Subcutaneous abdominal adipose tissue (tissue), 5 donors: ENCODE measurements at regions not wholly inside any gene's neighbourhood (a gene's known extent, or its start where the extent isn't known, plus 50 kb on each side); places are given as distances from the start of the nearest gene placed in this dataset.

Experiments used
- H3K27ac ChIP-seq: one replicate; pipeline ENCODE4 v1.7.0; 2013; ENCODE audit warnings: low read depth, mild to moderate bottlenecking, inconsistent platforms, low read length, moderate library complexity
- H3K27me3 ChIP-seq, 5 donors: one replicate each; pipeline ENCODE4 v1.7.0; 2013; ENCODE audit warnings: low read length in 5 of 5, inconsistent platforms in 1 of 5; ENCODE audit not compliant: control insufficient read depth in 5 of 5, insufficient read depth in 4 of 5
- H3K36me3 ChIP-seq, 5 donors: one replicate each; pipeline ENCODE4 v1.7.0; 2013; ENCODE audit warnings: low read length in 5 of 5; ENCODE audit not compliant: control insufficient read depth in 5 of 5, insufficient read depth in 5 of 5
- H3K4me1 ChIP-seq, 5 donors: one replicate each; pipeline ENCODE4 v1.7.0; 2013; ENCODE audit warnings: low read length in 5 of 5, mild to moderate bottlenecking in 3 of 5, moderate library complexity in 1 of 5; ENCODE audit not compliant: control insufficient read depth in 5 of 5, insufficient read depth in 5 of 5
- H3K4me3 ChIP-seq, 5 donors: one replicate each; pipeline ENCODE4 v1.7.0; 2013; ENCODE audit warnings: low read length in 5 of 5, low read depth in 1 of 5
- H3K9ac ChIP-seq, 5 donors: one replicate each; pipeline ENCODE4 v1.7.0; 2013; ENCODE audit warnings: low read length in 5 of 5, mild to moderate bottlenecking in 4 of 5, moderate library complexity in 3 of 5
- H3K9me3 ChIP-seq, 5 donors: one replicate each; pipeline ENCODE4 v1.7.0; 2013; ENCODE audit warnings: low read length in 5 of 5; ENCODE audit not compliant: control insufficient read depth in 5 of 5
- donor health status: healthy.
- donor health status: healthy.
- donor health status: healthy.
- donor health status: healthy.
- donor health status: healthy.

- Histone ChIP-seq H3K9me3 (no peaks in the 10 kb centered on the region), H3K9ac (no peak overlapping the region), H3K27me3 (no peaks in the 10 kb centered on the region), H3K4me1 (no peaks in the 10 kb centered on the region), H3K4me3 (no peak overlapping the region), H3K36me3 (no peaks in the 10 kb centered on the region), H3K27ac (no peak overlapping the region)
Measured at GRCh38 chr3:145939431-145939830, 221.6 kb downstream of the PLOD2 start.

GRCh38 chr3:145942052-145942451 lies 218.9 kb downstream of the PLOD2 start:
- Histone ChIP-seq H3K36me3 (no peaks in the 10 kb centered on the region), H3K4me3 (no peak overlapping the region), H3K4me1 (no peaks in the 10 kb centered on the region), H3K9ac (no peak overlapping the region), H3K9me3 (no peaks in the 10 kb centered on the region), H3K27ac (no peak overlapping the region), H3K27me3 (no peaks in the 10 kb centered on the region)

- H3K9ac ChIP-seq: no peak overlapping the region
- H3K27ac ChIP-seq: no peak overlapping the region
- no peaks in the 10 kb centered on the region for H3K4me1 ChIP-seq
- H3K4me3 ChIP-seq: no peak overlapping the region
- H3K36me3 ChIP-seq: no peaks in the 10 kb centered on the region
- peaks cover 0 to 2% (median 0%) of the 10 kb centered on the region in 5 donors for H3K9me3 ChIP-seq
- H3K27me3 ChIP-seq: no peaks in the 10 kb centered on the region
Measured at GRCh38 chr3:145943952-145944351, 217.0 kb downstream of the PLOD2 start.

- H3K27me3 ChIP-seq: no peaks in the 10 kb centered on the region
- H3K4me3 ChIP-seq: no peak overlapping the region
- no peak overlapping the region for H3K27ac ChIP-seq
- no peaks in the 10 kb centered on the region for H3K4me1 ChIP-seq
- H3K9ac ChIP-seq: no peak overlapping the region
- no peaks in the 10 kb centered on the region for H3K36me3 ChIP-seq
- H3K9me3 ChIP-seq: peaks cover 0 to 2% (median 0%) of the 10 kb centered on the region in 5 donors
Measured at GRCh38 chr3:145951441-145951840, 209.5 kb downstream of the PLOD2 start.

GRCh38 chr3:145952536-145952935 lies 208.4 kb downstream of the PLOD2 start:
- H3K9me3 ChIP-seq: peaks cover 0 to 2% (median 0%) of the 10 kb centered on the region in 5 donors
- H3K36me3 ChIP-seq: no peaks in the 10 kb centered on the region
- no peak overlapping the region for H3K9ac ChIP-seq
- H3K27me3 ChIP-seq: no peaks in the 10 kb centered on the region
- no peaks in the 10 kb centered on the region for H3K4me1 ChIP-seq
- H3K27ac ChIP-seq: no peak overlapping the region
- no peak overlapping the region for H3K4me3 ChIP-seq

GRCh38 chr3:145953316-145953715 lies 207.7 kb downstream of the PLOD2 start:
- no peak overlapping the region for H3K4me3 ChIP-seq
- no peaks in the 10 kb centered on the region for H3K27me3 ChIP-seq
- no peaks in the 10 kb centered on the region for H3K4me1 ChIP-seq
- no peak overlapping the region for H3K9ac ChIP-seq
- H3K36me3 ChIP-seq: no peaks in the 10 kb centered on the region
- peaks cover 0 to 2% (median 0%) of the 10 kb centered on the region in 5 donors for H3K9me3 ChIP-seq
- no peak overlapping the region for H3K27ac ChIP-seq

- H3K36me3 ChIP-seq: no peaks in the 10 kb centered on the region
- H3K27ac ChIP-seq: no peak overlapping the region
- H3K9ac ChIP-seq: no peak overlapping the region
- H3K27me3 ChIP-seq: no peaks in the 10 kb centered on the region
- H3K9me3 ChIP-seq: no peaks in the 10 kb centered on the region
- no peak overlapping the region for H3K4me3 ChIP-seq
- H3K4me1 ChIP-seq: peaks cover 0 to 4% (median 0%) of the 10 kb centered on the region in 5 donors
Measured at GRCh38 chr3:145959457-145960088, 201.4 kb downstream of the PLOD2 start.

GRCh38 chr3:145963111-145963510 lies 197.9 kb downstream of the PLOD2 start:
- H3K27me3 ChIP-seq: no peaks in the 10 kb centered on the region
- H3K27ac ChIP-seq: no peak overlapping the region
- no peak overlapping the region for H3K4me3 ChIP-seq
- no peaks in the 10 kb centered on the region for H3K36me3 ChIP-seq
- peaks cover 0 to 4% (median 0%) of the 10 kb centered on the region in 5 donors for H3K4me1 ChIP-seq
- H3K9ac ChIP-seq: no peak overlapping the region
- no peaks in the 10 kb centered on the region for H3K9me3 ChIP-seq

- no peak overlapping the region for H3K27ac ChIP-seq
- no peaks in the 10 kb centered on the region for H3K9me3 ChIP-seq
- H3K9ac ChIP-seq: no peak overlapping the region
- H3K4me3 ChIP-seq: no peak overlapping the region
- peaks cover 0 to 7% (median 0%) of the 10 kb centered on the region in 5 donors for H3K4me1 ChIP-seq
- H3K27me3 ChIP-seq: no peaks in the 10 kb centered on the region
- H3K36me3 ChIP-seq: no peaks in the 10 kb centered on the region
Measured at GRCh38 chr3:145967043-145967442, 193.9 kb downstream of the PLOD2 start.

GRCh38 chr3:145971186-145971585 lies 189.8 kb downstream of the PLOD2 start:
- Histone ChIP-seq H3K4me3 (no peak overlapping the region), H3K9me3 (no peaks in the 10 kb centered on the region), H3K36me3 (no peaks in the 10 kb centered on the region), H3K27me3 (no peaks in the 10 kb centered on the region), H3K9ac (no peak overlapping the region), H3K4me1 (peaks cover 0 to 7% (median 0%) of the 10 kb centered on the region in 5 donors), H3K27ac (no peak overlapping the region)
